Spleen (tissue), 7 donors: ENCODE measurements at regions not wholly inside any gene's neighbourhood (a gene's known extent, or its start where the extent isn't known, plus 50 kb on each side); places are given as distances from the start of the nearest gene placed in this dataset.

Experiments
- CTCF ChIP-seq, 11 experiments: fragments of 200-600 bp in 7 of 11; fragments of 450-650 bp in 4 of 11; sonication (generic) in 4 of 11; IDR thresholded peaks in 8 of 11; conservative IDR thresholded peaks in 3 of 11; 1 replicate in 7 of 11; 2 replicates in 4 of 11; pipeline versions ENCODE4 v1.4.0 to v1.8.0; 2016 to 2021; ENCODE audit warnings: antibody characterized with exemption in 11 of 11, inconsistent platforms in 4 of 11, mild to moderate bottlenecking in 1 of 11
- POLR2A ChIP-seq, 3 donors: fragments of 450-650 bp; IDR thresholded peaks; one replicate each; pipeline ENCODE4 v1.5.1; 2017; ENCODE audit warnings: antibody characterized with exemption in 3 of 3, mild to moderate bottlenecking in 1 of 3
- POLR2AphosphoS5 ChIP-seq, 3 donors: sonication (generic); formaldehyde crosslinking; IDR thresholded peaks; one replicate each; pipeline ENCODE4 v1.5.1; 2017; ENCODE audit warnings: antibody characterized with exemption in 3 of 3
- donor health status: DM: no; HTN: no; CAD: no; lungs with moderate emphysema.
- donor health status: DM: no; HTN: no; CAD: no.
- donor health status: DM: no; HTN: no; CAD: no.

GRCh38 chr10:64426745-64427144 lies 905.5 kb downstream of the REEP3 start:
- TF ChIP-seq CTCF (IDR thresholded peaks at IDR 0.05 in 8 of 11, conservative IDR thresholded peaks at IDR 0.05 in 3 of 11) (no peak), POLR2A (IDR thresholded peaks at IDR 0.05) (no peak), POLR2AphosphoS5 (IDR thresholded peaks at IDR 0.05) (no peak)
